ENCODE measurements at regions not wholly inside any gene's neighbourhood (a gene's known extent, or its start where the extent isn't known, plus 50 kb on each side); places are given as distances from the start of the nearest gene placed in this dataset.
"Not testable (repeated sequence)": the region's sequence is repeated elsewhere in the genome, so short reads cannot be mapped to it uniquely, and the experiment has no call there.

GRCh38 chr20:61100489-61100888, 151.6 kb upstream of the CDH4 start:
- Histone ChIP-seq H3K56ac (ENCODE audit: extremely low read depth, insufficient read depth, low read length) (no peak overlapping the region), H4K91ac (ENCODE audit: insufficient read depth, low read depth, low read length) (no peak overlapping the region), H3K4ac (ENCODE audit: low read depth, low read length) (no peak overlapping the region), H3K18ac (ENCODE audit: low read depth, low read length) (no peak overlapping the region), H2AFZ (replicated peaks; ENCODE audit: low read length, poor library complexity) (no peak overlapping the region), H3K9me3 (ENCODE audit: control insufficient read depth, insufficient read depth, low read length) (no peaks in the 10 kb centered on the region; the same call in 1 of the 2 replicates), H3K9me1 (ENCODE audit: insufficient read depth, low read length) (no peaks in the 10 kb centered on the region), H2BK120ac (ENCODE audit: low read depth, low read length) (no peak overlapping the region), H3K4me2 (ENCODE audit: low read depth, low read length) (no peak overlapping the region), H3K9ac (ENCODE audit: low read depth, low read length) (no peak overlapping the region), H2BK15ac (ENCODE audit: low read depth, low read length) (no peak overlapping the region), H4K8ac (ENCODE audit: low read depth in 2 of 2, low read length in 2 of 2) (no peak overlapping the region), H3K4me1 (ENCODE audit: control insufficient read depth, insufficient read depth, low read length) (no peaks in the 10 kb centered on the region), H3K27me3 (ENCODE audit: control insufficient read depth, insufficient read depth, low read length) (peaks cover 6% of the 10 kb centered on the region), H2AK5ac (ENCODE audit: low read depth, low read length) (no peak overlapping the region), H3K27ac (ENCODE audit: insufficient read depth, low read length) (no peak overlapping the region), H3K79me1 (ENCODE audit: low read depth in 1 of 2, low read length in 2 of 2) (no peaks in the 10 kb centered on the region), H4K20me1 (ENCODE audit: insufficient read depth, low read length) (no peaks in the 10 kb centered on the region), H2AK9ac (replicated peaks; ENCODE audit: low read depth, low read length, poor library complexity) (no peak overlapping the region), H4K5ac (ENCODE audit: low read depth, low read length) (no peak overlapping the region), H2BK5ac (ENCODE audit: low read depth, low read length, poor library complexity, severe bottlenecking) (no peak overlapping the region), H2BK20ac (ENCODE audit: low read depth, low read length) (no peak overlapping the region), H3K14ac (replicated peaks; ENCODE audit: low read depth, low read length) (no peak overlapping the region), H3K4me3 (ENCODE audit: insufficient read depth, low read depth, low read length) (no peak overlapping the region), H3K23ac (ENCODE audit: low read depth, low read length) (no peak overlapping the region), H3K36me3 (ENCODE audit: control insufficient read depth, insufficient read depth, low read length) (no peaks in the 10 kb centered on the region)
- intact Hi-C loops (cut with micrococcal nuclease) (no loop called here), dilution Hi-C loops (cut with HindIII; ENCODE audit: low sequenced_read_pairs, unreplicated experiment) (no loop called here), in situ Hi-C loops (cut with MboI; ENCODE audit: low sequenced_read_pairs) (loop anchor here (25.0 kb wide), 1 partner anchor 888 kb away; no protein-coding TSS in a partner anchor)
- POLR2A ChIA-PET (ENCODE audit: unreplicated experiment), result no interaction called here
- BruUV-seq (replicated peaks), result no TSS peak
- DNase-seq (no peak), ATAC-seq (ENCODE audit: low read depth) (no peak)
- WGBS, 2 experiments (ENCODE audit: extremely low coverage in 2 of 2, insufficient read length in 1 of 2), result 91% methylated on average over 4 of the region's 7 CpGs; no CpG with 5 or more reads in 1 of the 2 experiments
- TF ChIP-seq, protein P1, sequence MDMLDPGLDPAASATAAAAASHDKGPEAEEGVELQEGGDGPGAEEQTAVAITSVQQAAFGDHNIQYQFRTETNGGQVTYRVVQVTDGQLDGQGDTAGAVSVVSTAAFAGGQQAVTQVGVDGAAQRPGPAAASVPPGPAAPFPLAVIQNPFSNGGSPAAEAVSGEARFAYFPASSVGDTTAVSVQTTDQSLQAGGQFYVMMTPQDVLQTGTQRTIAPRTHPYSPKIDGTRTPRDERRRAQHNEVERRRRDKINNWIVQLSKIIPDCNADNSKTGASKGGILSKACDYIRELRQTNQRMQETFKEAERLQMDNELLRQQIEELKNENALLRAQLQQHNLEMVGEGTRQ (IDR thresholded peaks at IDR 0.05; ENCODE audit: low read depth, low read length), result no peak
- TF ChIP-seq RAD21 (IDR thresholded peaks at IDR 0.05; ENCODE audit: low read length) (no peak), BHLHE40 (IDR thresholded peaks at IDR 0.05; ENCODE audit: low read depth, low read length) (no peak), CHD1 (IDR thresholded peaks at IDR 0.05; ENCODE audit: low read depth, low read length) (no peak), SMC3 (IDR thresholded peaks at IDR 0.05; ENCODE audit: low read depth, low read length) (no peak), FOS (IDR thresholded peaks at IDR 0.05; ENCODE audit: low read depth, low read length) (no peak)
- CTCF ChIA-PET, result no interaction called here

GRCh38 chr20:61101321-61101720, 150.7 kb upstream of the CDH4 start:
- H3K9me3 ChIP-seq (ENCODE audit: control insufficient read depth, insufficient read depth, low read length); H2BK15ac ChIP-seq (ENCODE audit: low read depth, low read length); dilution Hi-C loops (cut with HindIII; ENCODE audit: low sequenced_read_pairs, unreplicated experiment); H3K9me1 ChIP-seq (ENCODE audit: insufficient read depth, low read length); H3K18ac ChIP-seq (ENCODE audit: low read depth, low read length); H4K8ac ChIP-seq (ENCODE audit: low read depth in 2 of 2, low read length in 2 of 2); H3K4me1 ChIP-seq (ENCODE audit: control insufficient read depth, insufficient read depth, low read length); H4K20me1 ChIP-seq (ENCODE audit: insufficient read depth, low read length); H2BK120ac ChIP-seq (ENCODE audit: low read depth, low read length); POLR2A ChIA-PET (ENCODE audit: unreplicated experiment); CTCF ChIA-PET; H3K4me2 ChIP-seq (ENCODE audit: low read depth, low read length); H3K56ac ChIP-seq (ENCODE audit: extremely low read depth, insufficient read depth, low read length); DNase-seq; ATAC-seq (ENCODE audit: low read depth); H2BK20ac ChIP-seq (ENCODE audit: low read depth, low read length); H2AFZ ChIP-seq (replicated peaks; ENCODE audit: low read length, poor library complexity); H2AK5ac ChIP-seq (ENCODE audit: low read depth, low read length); H2AK9ac ChIP-seq (replicated peaks; ENCODE audit: low read depth, low read length, poor library complexity); H4K5ac ChIP-seq (ENCODE audit: low read depth, low read length); H3K14ac ChIP-seq (replicated peaks; ENCODE audit: low read depth, low read length); H3K27ac ChIP-seq (ENCODE audit: insufficient read depth, low read length); H3K9ac ChIP-seq (ENCODE audit: low read depth, low read length); H3K79me1 ChIP-seq (ENCODE audit: low read depth in 1 of 2, low read length in 2 of 2); BruUV-seq (replicated peaks); H3K23ac ChIP-seq (ENCODE audit: low read depth, low read length); intact Hi-C loops (cut with micrococcal nuclease); H2BK5ac ChIP-seq (ENCODE audit: low read depth, low read length, poor library complexity, severe bottlenecking); H4K91ac ChIP-seq (ENCODE audit: insufficient read depth, low read depth, low read length); H3K4me3 ChIP-seq (ENCODE audit: insufficient read depth, low read depth, low read length); H3K27me3 ChIP-seq (ENCODE audit: control insufficient read depth, insufficient read depth, low read length); H3K36me3 ChIP-seq (ENCODE audit: control insufficient read depth, insufficient read depth, low read length); H3K4ac ChIP-seq (ENCODE audit: low read depth, low read length): not testable (repeated sequence)
- in situ Hi-C loops (cut with MboI; ENCODE audit: low sequenced_read_pairs), result loop anchor here (25.0 kb wide), 1 partner anchor 889 kb away; no protein-coding TSS in a partner anchor
- WGBS, 2 experiments (ENCODE audit: extremely low coverage in 2 of 2, insufficient read length in 1 of 2), result no CpG with 5 or more reads among the region's 8 CpGs
